OCI-LY7 (cell line): ENCODE measurements at regions not wholly inside any gene's neighbourhood (a gene's known extent, or its start where the extent isn't known, plus 50 kb on each side); places are given as distances from the start of the nearest gene placed in this dataset.

Experiments
- EZH2phosphoT487 ChIP-seq: fragments of 200-600 bp; sonication (generic); IDR thresholded peaks from 2 replicates; pipeline ENCODE4 v1.6.1; 2018; ENCODE audit warnings: low read depth, borderline replicate concordance, mild to moderate bottlenecking, mixed run types, antibody characterized with exemption, low read length, moderate library complexity, mixed read lengths
- TF ChIP-seq, protein P1 (sequence below): fragments of 200-600 bp; sonication (generic); conservative IDR thresholded peaks from 2 replicates; pipeline ENCODE4 v1.5.1; 2014; ENCODE audit warnings: mild to moderate bottlenecking, antibody characterized with exemption, low read length, moderate library complexity, mixed read lengths

DNA sequence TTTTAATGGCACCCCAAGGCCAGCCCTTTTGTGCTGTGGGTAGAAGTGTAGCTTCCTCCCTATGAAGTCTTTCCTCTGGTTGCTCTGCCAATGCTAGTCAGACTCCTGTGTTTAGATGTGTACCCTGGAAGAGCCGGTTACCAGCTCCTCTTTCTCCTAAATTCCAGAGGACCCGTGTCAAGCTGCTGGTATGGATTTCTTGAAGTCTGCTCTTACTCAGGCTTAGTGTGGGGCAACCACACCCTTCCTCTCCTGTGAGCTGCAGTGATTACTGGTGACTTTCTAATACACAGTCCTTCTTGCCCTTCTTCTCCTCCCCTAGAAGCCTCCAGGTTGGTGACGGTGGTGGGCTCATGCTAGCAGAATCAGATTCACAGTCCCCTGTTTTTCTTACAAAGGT is 74.1 kb upstream of the AKT3 start:
- TF ChIP-seq, protein P1, sequence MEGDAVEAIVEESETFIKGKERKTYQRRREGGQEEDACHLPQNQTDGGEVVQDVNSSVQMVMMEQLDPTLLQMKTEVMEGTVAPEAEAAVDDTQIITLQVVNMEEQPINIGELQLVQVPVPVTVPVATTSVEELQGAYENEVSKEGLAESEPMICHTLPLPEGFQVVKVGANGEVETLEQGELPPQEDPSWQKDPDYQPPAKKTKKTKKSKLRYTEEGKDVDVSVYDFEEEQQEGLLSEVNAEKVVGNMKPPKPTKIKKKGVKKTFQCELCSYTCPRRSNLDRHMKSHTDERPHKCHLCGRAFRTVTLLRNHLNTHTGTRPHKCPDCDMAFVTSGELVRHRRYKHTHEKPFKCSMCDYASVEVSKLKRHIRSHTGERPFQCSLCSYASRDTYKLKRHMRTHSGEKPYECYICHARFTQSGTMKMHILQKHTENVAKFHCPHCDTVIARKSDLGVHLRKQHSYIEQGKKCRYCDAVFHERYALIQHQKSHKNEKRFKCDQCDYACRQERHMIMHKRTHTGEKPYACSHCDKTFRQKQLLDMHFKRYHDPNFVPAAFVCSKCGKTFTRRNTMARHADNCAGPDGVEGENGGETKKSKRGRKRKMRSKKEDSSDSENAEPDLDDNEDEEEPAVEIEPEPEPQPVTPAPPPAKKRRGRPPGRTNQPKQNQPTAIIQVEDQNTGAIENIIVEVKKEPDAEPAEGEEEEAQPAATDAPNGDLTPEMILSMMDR, result no peak
- no peak for TF ChIP-seq EZH2phosphoT487
